ENCODE measurements at regions not wholly inside any gene's neighbourhood (a gene's known extent, or its start where the extent isn't known, plus 50 kb on each side); places are given as distances from the start of the nearest gene placed in this dataset.

DNA sequence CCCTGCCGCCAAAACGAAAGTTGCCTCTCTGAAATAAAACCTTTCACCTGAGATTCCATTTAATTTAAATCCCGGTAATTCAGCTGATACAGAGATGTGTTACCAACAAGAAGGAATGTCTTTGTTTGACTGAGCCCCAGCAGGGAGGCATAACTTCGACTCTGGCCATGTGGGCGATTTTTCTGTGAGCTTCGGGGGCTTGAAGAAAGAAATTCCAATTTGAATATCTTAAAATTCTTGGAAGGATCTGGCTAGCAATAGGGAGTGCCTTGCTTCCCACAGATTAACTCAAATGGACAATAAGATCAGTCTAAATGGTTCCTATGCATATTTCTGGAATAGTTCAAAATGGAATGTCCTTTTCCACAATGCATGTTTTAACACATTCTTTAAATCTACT is 252.5 kb upstream of the TMPO start:
- DNase-seq (ENCODE audit: low spot score): no peak

DNA sequence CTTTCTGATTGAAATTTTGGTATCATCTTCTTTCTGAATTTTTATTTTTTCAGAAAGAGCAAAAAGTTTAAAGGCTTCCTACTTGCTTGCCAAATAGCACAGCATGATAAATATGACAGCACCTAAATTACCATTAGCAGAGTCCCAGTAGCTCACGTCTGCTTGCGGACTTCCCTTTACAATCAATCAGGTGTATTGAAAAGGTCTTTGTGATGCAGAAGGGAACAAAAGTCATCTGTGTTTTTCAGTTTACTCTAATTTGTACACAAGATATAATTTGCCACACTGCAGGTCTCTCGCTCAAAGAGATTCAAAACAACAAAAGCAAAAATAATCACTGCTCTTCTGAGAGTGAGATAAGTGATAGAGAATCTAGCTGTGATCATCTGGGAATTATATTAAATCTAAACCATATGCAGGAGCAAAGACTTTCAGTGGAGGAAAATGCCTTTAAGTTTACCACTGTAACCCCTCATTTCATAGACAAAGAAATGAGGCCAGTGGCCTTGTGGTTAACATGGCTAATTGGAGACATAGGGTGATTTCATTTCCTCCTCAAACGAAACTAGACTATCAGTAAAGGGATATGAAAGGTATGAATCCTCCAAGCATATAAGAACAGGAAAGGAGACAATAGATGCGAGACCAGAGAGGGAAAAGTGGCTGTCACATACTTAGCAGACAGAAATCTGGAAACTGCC is 240.8 kb upstream of the TMPO start:
- no peak for DNase-seq (ENCODE audit: low spot score)

DNA sequence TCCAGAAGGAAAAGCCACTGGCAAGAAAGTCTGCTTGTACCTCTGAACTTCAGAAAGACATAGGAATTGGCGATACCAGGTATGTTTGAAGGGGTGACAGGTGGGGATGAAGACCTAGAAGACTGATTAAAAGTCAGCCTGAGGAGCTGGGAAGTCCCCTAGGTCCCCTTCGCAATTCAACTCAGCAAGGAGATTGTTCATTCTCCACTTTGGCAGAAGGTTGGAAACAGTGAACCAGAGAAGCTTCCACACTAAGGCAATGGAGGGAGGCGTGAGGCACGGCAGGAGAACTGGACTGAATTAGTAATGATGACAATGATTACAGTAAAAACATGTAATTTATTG is 240.3 kb upstream of the TMPO start:
- DNase-seq (ENCODE audit: low spot score): no peak

DNA sequence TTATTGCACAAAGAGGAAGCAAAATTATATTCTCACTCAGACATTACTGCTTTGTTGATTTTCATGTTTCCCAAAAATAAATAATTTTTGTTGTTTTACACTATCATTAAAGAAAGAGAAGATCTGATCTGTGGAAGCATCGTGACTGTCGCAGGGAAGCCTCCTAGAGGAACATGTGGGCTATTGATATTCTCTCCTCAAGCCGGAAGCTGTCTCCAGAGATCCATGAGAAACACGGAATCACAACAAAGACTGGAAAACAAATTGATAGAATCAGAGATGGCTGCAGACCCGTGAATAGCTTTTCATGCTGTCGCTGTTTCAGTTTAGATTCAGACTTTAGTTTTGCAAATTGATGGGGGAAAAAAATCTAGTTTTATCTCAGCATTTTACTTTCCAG is 235.2 kb upstream of the TMPO start:
- DNase-seq (ENCODE audit: low spot score): no peak

GRCh38 chr12:98280621-98281020 is 234.8 kb upstream of the TMPO start:
- DNase-seq (ENCODE audit: low spot score): no peak

- DNase-seq (ENCODE audit: low spot score): no peak
These were observed 223.6 kb upstream of the TMPO start for GRCh38 chr12:98291828-98292227.

DNA sequence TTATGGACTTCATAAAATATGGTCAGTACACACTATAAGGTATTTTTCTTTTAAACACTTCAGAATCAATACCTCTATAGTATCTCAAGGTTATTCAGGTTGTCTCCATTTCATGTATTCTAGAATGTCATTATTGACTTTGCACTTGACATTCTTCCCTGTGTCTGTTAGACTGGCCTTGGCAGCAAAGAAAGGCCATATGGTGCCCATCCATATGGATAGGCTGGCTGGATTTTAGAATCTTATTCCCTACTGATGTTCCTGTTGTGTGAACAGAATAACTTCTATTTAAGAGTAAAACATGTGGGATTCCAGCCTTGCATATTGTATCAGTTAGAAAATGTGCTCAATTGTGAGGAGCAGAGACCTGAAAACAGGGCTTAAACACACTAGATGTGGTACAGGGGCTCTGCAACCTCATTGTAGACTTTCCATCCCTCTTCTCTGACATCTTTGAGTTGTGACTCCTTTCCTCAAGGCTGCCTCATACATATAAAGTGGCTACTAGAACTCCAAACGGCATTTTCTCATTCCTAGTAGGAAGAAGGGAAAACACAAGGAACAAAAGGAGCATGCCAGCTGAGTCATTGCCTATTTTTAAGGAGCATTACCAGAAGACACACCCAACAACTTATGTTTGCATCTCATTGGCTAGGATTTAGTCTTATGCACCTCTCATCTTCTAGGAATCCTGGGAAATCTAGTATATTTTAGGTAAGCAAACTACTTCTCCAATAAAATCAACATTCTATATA is 221.2 kb upstream of the TMPO start:
- no peak for DNase-seq (ENCODE audit: low spot score)

DNA sequence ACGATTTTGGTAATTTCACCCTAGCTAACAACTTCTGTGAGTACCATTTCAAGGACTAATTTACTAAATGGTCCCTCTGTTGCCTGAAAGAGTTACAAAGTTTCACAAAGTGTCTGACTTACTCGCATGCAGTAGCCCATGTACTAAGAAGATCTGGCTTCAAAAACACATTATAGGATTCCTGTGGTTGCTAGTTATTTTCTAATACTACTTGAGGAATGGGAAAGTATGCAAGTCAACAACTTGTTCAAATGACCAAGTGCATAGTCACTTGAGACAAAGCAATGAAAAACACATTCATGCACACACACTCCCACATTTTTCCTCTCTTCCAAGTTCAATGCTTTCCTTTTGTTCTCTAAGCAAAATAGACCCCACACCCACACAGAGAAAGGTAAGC is 219.7 kb upstream of the TMPO start:
- no peak for DNase-seq (ENCODE audit: low spot score)

DNA sequence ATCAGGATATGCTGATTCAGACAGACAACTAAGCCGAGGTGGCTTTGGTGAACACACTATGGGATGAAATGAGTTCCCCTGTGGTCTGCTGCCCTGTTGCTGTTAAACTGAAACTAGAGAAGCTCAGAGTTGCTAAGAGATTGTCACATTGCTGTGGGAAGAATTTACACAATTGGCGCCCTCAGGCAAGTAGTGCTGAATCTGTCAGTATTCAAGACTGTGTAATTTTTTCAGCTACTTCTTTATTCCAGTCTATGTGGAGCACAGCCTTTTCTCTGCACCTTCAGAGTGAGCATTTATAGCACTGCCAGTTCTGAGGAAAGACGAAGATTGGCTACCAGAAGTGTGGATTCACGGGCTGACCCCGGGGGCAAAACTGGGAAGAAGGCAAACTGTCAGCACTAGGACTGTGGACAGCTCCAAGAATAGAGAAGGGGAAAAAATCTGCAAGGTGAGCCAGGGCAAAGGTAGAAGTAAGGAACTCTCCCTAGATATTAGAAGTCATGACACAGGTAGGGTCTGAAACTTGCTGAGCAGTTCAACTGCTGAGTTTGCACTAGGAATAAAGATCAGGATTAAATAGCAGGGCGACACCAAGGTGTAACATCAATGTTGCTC is 218.8 kb upstream of the TMPO start:
- DNase-seq (ENCODE audit: low spot score): peak; percentile 4

DNA sequence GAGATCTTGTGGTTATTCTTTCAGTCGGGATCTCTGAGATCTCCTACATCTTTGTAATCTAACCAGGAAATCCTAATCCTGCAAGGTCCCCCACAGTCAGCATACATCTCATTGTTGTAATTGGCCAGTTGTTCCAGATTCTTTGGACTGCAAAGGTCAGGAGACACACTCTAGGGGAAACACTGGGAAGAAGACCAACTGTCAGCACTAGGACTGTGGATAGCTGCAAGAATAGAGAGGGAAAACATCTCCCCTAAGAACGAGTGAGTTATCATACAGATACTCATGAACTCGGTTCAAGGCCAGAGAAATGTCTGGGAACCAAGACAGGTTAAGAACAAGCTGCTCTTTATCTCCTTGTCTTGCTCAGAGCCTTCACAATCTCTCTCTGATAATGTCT is 217.9 kb upstream of the TMPO start:
- no peak for DNase-seq (ENCODE audit: low spot score)

GRCh38 chr12:98308141-98308540 is 207.2 kb upstream of the TMPO start:
- no peak for DNase-seq (ENCODE audit: low spot score)

GRCh38 chr12:98317939-98318899 is 197.2 kb upstream of the TMPO start:
- DNase-seq (ENCODE audit: low spot score): no peak

- no peak for DNase-seq (ENCODE audit: low spot score)
These were observed 195.5 kb upstream of the TMPO start for GRCh38 chr12:98319716-98320425.

- no peak for DNase-seq (ENCODE audit: low spot score)
These were observed 190.4 kb upstream of the TMPO start for GRCh38 chr12:98325003-98325402.

- no peak for DNase-seq (ENCODE audit: low spot score)
These were observed 186.9 kb upstream of the TMPO start for GRCh38 chr12:98328467-98328866.

DNA sequence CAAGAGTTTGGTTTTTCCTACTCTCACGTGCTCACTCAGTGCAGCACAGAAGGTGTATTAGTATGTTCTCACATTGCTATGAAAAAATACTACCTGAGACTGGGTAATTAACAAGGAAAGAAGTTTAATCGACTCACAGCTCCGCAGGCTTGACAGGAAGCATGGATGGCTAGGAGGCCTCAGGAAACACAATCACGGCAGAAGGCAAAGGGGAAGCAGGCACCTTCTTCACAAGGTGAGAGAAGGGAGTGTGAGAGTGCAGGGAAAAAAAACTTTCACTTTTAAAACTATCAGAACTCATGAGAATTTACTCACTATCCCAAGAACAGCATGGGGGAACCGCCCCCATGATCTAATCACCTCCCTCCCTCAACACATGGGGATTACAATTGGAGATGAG is 185.8 kb upstream of the TMPO start:
- DNase-seq (ENCODE audit: low spot score): no peak

DNA sequence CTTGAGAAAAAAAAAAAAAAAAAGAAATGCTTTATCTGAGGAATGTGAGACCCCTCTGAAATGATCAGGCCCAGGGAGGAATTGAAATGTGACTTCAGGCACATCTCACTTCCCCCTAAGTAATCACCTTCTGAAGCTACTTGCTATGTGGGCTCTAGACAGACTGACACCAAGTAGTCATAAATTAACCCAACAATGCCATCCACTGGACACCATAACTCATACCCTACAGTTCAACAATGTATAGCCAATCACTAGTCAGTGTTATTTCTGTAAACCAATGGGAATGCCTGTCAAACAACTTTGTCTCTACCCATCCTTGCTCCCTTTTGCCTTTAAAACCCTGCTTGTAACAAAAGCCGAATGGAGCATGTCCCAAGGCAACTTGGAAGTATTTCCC is 182.7 kb upstream of the TMPO start:
- no peak for DNase-seq (ENCODE audit: low spot score)

- no peak for DNase-seq (ENCODE audit: low spot score)
These were observed 180.6 kb upstream of the TMPO start for GRCh38 chr12:98334768-98335167.

GRCh38 chr12:98341026-98341425 is 174.4 kb upstream of the TMPO start:
- no peak for DNase-seq (ENCODE audit: low spot score)

DNA sequence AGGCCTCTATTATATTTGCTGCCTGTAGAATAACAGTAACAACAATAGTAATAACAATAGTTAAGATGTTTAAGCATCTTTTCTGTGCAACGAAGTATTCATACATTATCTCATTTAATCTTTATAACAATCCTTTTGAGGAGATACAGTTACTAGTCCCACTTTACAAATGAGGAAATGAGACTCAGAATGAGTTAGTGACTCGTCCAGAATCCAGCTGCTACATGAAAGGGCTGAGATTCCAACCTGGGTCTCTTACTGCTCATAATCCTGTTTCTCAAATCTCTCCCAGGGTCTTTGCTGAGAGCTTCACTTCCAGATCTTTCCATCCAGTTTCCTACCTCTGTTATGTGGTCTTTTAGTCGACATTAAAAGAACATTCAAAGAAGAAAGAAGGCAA is 173.7 kb upstream of the TMPO start:
- no peak for DNase-seq (ENCODE audit: low spot score)

DNA sequence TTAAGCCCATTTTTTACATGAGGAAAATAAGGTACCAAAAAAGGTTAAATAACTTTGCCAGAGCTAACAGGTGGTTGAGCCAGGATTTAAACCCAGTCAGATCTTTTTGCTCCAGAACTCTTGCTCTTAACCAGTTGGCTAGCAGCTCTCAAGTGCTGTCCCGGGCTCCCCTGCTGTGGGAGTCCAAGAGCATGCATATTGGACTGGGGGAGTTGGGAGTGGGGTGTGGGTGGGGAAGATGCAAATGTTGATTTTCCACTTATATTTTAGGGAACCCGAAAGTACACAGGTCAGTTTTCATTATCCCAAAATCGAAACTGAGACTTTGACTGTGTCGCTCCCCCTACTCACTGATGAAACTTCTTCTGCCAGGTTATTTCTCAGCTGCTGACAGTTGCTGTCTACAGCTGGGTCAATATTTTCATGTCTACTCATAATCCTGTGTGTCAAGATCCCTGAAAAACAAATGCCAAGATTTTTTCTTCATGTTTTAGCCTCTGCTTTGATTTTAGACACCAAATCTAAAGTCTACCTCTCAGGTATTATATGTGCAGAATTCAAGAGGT is 172.3 kb upstream of the TMPO start:
- DNase-seq (ENCODE audit: low spot score): no peak
